CD4-positive, CD25-positive, alpha-beta regulatory T cell (primary cell): ENCODE measurements at regions not wholly inside any gene's neighbourhood (a gene's known extent, or its start where the extent isn't known, plus 50 kb on each side); places are given as distances from the start of the nearest gene placed in this dataset.

Source experiments
- ATAC-seq, 2 donors: fragments of 150-1000 bp; cut with Tn5 transposase; one replicate each; pipeline ENCODE4 v1.10.0; 2021; ENCODE audit warnings: low read depth in 2 of 2, moderate number of reproducible peaks in 2 of 2, moderate library complexity in 1 of 2
- DNase-seq, 3 donors: peaks; one replicate each; pipeline versions ENCODE4 v3.0.0 to v3.0.0-alpha.2; 2012 to 2022; ENCODE audit warnings: mixed read lengths in 1 of 3
- H3K27ac ChIP-seq: one replicate; pipeline ENCODE4 v1.7.0; 2013; ENCODE audit warnings: mild to moderate bottlenecking, low read length; ENCODE audit not compliant: insufficient read depth, poor library complexity, severe bottlenecking
- H3K27me3 ChIP-seq: one replicate; pipeline ENCODE4 v1.7.0; 2013; ENCODE audit warnings: low read length; ENCODE audit not compliant: control insufficient read depth, insufficient read depth
- H3K36me3 ChIP-seq: one replicate; pipeline ENCODE4 v1.7.0; 2013; ENCODE audit warnings: mild to moderate bottlenecking, low read length, moderate library complexity; ENCODE audit not compliant: control insufficient read depth, insufficient read depth
- H3K4me1 ChIP-seq: 2 replicates; pipeline ENCODE4 v1.7.0; 2013; ENCODE audit warnings: mild to moderate bottlenecking, low read length; ENCODE audit not compliant: insufficient read depth, control insufficient read depth, poor library complexity, severe bottlenecking
- H3K4me3 ChIP-seq: one replicate; pipeline ENCODE4 v1.7.0; 2013; ENCODE audit warnings: low read depth, mild to moderate bottlenecking, low read length, moderate library complexity
- H3K9me3 ChIP-seq, 2 experiments: 1 replicate in 1 of 2; 2 replicates in 1 of 2; pipeline ENCODE4 v1.7.0; 2013; ENCODE audit warnings: low read length in 2 of 2, mild to moderate bottlenecking in 1 of 2, moderate library complexity in 1 of 2; ENCODE audit not compliant: control insufficient read depth in 2 of 2
- H3K27ac Mint-ChIP-seq, 3 donors: one replicate each; pipeline ENCODE4 v1.8.0; 2020 to 2022; ENCODE audit warnings: mild to moderate bottlenecking in 3 of 3, mixed read lengths in 3 of 3, moderate library complexity in 2 of 3
- H3K27me3 Mint-ChIP-seq: one replicate; pipeline ENCODE4 v1.8.0; 2022; ENCODE audit warnings: mild to moderate bottlenecking, mixed read lengths
- H3K36me3 Mint-ChIP-seq: one replicate; pipeline ENCODE4 v1.8.0; 2020; ENCODE audit warnings: mixed read lengths
- H3K4me1 Mint-ChIP-seq, 4 donors: one replicate each; pipeline ENCODE4 v1.8.0; 2020 to 2022; ENCODE audit warnings: mixed read lengths in 4 of 4, mild to moderate bottlenecking in 1 of 4
- H3K4me3 Mint-ChIP-seq, 4 donors: one replicate each; pipeline ENCODE4 v1.8.0; 2020 to 2022; ENCODE audit warnings: mild to moderate bottlenecking in 4 of 4, mixed read lengths in 4 of 4, moderate library complexity in 3 of 4
- H3K9me3 Mint-ChIP-seq, 7 donors: one replicate each; pipeline ENCODE4 v1.8.0; 2020 to 2022; ENCODE audit warnings: mixed read lengths in 7 of 7, mild to moderate bottlenecking in 3 of 7, moderate library complexity in 2 of 7

- H3K27ac ChIP-seq = no peak overlapping the region
- H3K27me3 Mint-ChIP-seq = no peaks in the 10 kb centered on the region
- H3K9me3 Mint-ChIP-seq = peaks cover 0 to 3% (median 0%) of the 10 kb centered on the region in 7 donors
- no peak overlapping the region for H3K4me3 Mint-ChIP-seq
- no peaks in the 10 kb centered on the region for H3K4me1 ChIP-seq
- H3K27ac Mint-ChIP-seq = no peak overlapping the region
- ATAC-seq (no peak), DNase-seq (no peak)
- H3K27me3 ChIP-seq = no peaks in the 10 kb centered on the region
- no peaks in the 10 kb centered on the region for H3K36me3 Mint-ChIP-seq
- no peaks in the 10 kb centered on the region for H3K36me3 ChIP-seq
- H3K4me3 ChIP-seq = no peak overlapping the region
- peaks cover 0 to 5% of the 10 kb centered on the region in 2 experiments for H3K9me3 ChIP-seq
- H3K4me1 Mint-ChIP-seq = no peaks in the 10 kb centered on the region
Observed at GRCh38 chr13:34469196-34469986, 472.7 kb upstream of the NBEA start.

GRCh38 chr13:34474187-34474868 lies 467.7 kb upstream of the NBEA start:
- H3K4me1 ChIP-seq = no peaks in the 10 kb centered on the region
- H3K36me3 Mint-ChIP-seq = no peaks in the 10 kb centered on the region
- no peaks in the 10 kb centered on the region for H3K27me3 Mint-ChIP-seq
- H3K27ac ChIP-seq = no peak overlapping the region
- DNase-seq (no peak), ATAC-seq (no peak)
- H3K4me3 ChIP-seq = no peak overlapping the region
- H3K4me3 Mint-ChIP-seq = no peak overlapping the region
- H3K4me1 Mint-ChIP-seq = no peaks in the 10 kb centered on the region
- H3K27ac Mint-ChIP-seq = no peak overlapping the region
- H3K9me3 ChIP-seq = no peaks in the 10 kb centered on the region
- H3K9me3 Mint-ChIP-seq = peaks cover 0 to 7% (median 2%) of the 10 kb centered on the region in 7 donors
- no peaks in the 10 kb centered on the region for H3K36me3 ChIP-seq
- H3K27me3 ChIP-seq = no peaks in the 10 kb centered on the region

- DNase-seq (no peak), ATAC-seq (no peak)
- Histone ChIP-seq H3K27ac (no peak overlapping the region), H3K9me3 (no peaks in the 10 kb centered on the region), H3K4me1 (no peaks in the 10 kb centered on the region), H3K4me3 (no peak overlapping the region), H3K27me3 (no peaks in the 10 kb centered on the region), H3K36me3 (no peaks in the 10 kb centered on the region)
- no peak overlapping the region for H3K27ac Mint-ChIP-seq
- H3K27me3 Mint-ChIP-seq = no peaks in the 10 kb centered on the region
- H3K4me1 Mint-ChIP-seq = no peaks in the 10 kb centered on the region
- H3K36me3 Mint-ChIP-seq = no peaks in the 10 kb centered on the region
- no peak overlapping the region for H3K4me3 Mint-ChIP-seq
- H3K9me3 Mint-ChIP-seq = peaks cover 0 to 4% (median 2%) of the 10 kb centered on the region in 7 donors
Observed at GRCh38 chr13:34478376-34478775, 463.7 kb upstream of the NBEA start.

GRCh38 chr13:34502011-34502410 lies 440.1 kb upstream of the NBEA start:
- DNase-seq (no peak), ATAC-seq (no peak)
- H3K9me3 Mint-ChIP-seq = peaks cover 0 to 22% (median 7%) of the 10 kb centered on the region in 7 donors
- H3K4me1 ChIP-seq = no peaks in the 10 kb centered on the region
- H3K27ac Mint-ChIP-seq = no peak overlapping the region
- H3K27me3 Mint-ChIP-seq = peaks cover 4% of the 10 kb centered on the region
- H3K4me1 Mint-ChIP-seq = no peaks in the 10 kb centered on the region
- H3K36me3 Mint-ChIP-seq = no peaks in the 10 kb centered on the region
- no peak overlapping the region for H3K4me3 ChIP-seq
- H3K4me3 Mint-ChIP-seq = no peak overlapping the region
- no peaks in the 10 kb centered on the region for H3K36me3 ChIP-seq
- no peaks in the 10 kb centered on the region for H3K27me3 ChIP-seq
- no peak overlapping the region for H3K27ac ChIP-seq
- H3K9me3 ChIP-seq = no peaks in the 10 kb centered on the region

GRCh38 chr13:34502621-34503020 lies 439.4 kb upstream of the NBEA start:
- DNase-seq (no peak), ATAC-seq (no peak)
- H3K27ac Mint-ChIP-seq = no peak overlapping the region
- no peaks in the 10 kb centered on the region for H3K9me3 ChIP-seq
- no peaks in the 10 kb centered on the region for H3K4me1 Mint-ChIP-seq
- H3K27me3 ChIP-seq = no peaks in the 10 kb centered on the region
- no peaks in the 10 kb centered on the region for H3K36me3 Mint-ChIP-seq
- H3K4me1 ChIP-seq = no peaks in the 10 kb centered on the region
- H3K4me3 ChIP-seq = no peak overlapping the region
- H3K27me3 Mint-ChIP-seq = peaks cover 4% of the 10 kb centered on the region
- peaks cover 0 to 28% (median 7%) of the 10 kb centered on the region in 7 donors for H3K9me3 Mint-ChIP-seq
- no peak overlapping the region for H3K27ac ChIP-seq
- H3K36me3 ChIP-seq = no peaks in the 10 kb centered on the region
- H3K4me3 Mint-ChIP-seq = no peak overlapping the region

GRCh38 chr13:34506796-34507195 lies 435.3 kb upstream of the NBEA start:
- Histone ChIP-seq H3K36me3 (no peaks in the 10 kb centered on the region), H3K4me1 (no peaks in the 10 kb centered on the region), H3K27ac (no peak overlapping the region), H3K27me3 (no peaks in the 10 kb centered on the region), H3K9me3 (no peaks in the 10 kb centered on the region), H3K4me3 (no peak overlapping the region)
- Mint-ChIP-seq H3K4me3 (no peak overlapping the region), H3K36me3 (no peaks in the 10 kb centered on the region), H3K27ac (no peak overlapping the region), H3K27me3 (no peaks in the 10 kb centered on the region), H3K9me3 (peaks cover 2 to 31% (median 10%) of the 10 kb centered on the region in 7 donors), H3K4me1 (no peaks in the 10 kb centered on the region)
- DNase-seq = no peak
- no peak for ATAC-seq

GRCh38 chr13:34507630-34508029 lies 434.4 kb upstream of the NBEA start:
- DNase-seq = no peak
- H3K27me3 Mint-ChIP-seq = no peaks in the 10 kb centered on the region
- H3K4me3 ChIP-seq = no peak overlapping the region
- H3K4me1 Mint-ChIP-seq = no peaks in the 10 kb centered on the region
- H3K9me3 Mint-ChIP-seq = peaks cover 2 to 30% (median 10%) of the 10 kb centered on the region in 7 donors
- H3K4me3 Mint-ChIP-seq = peak overlapping the region in 1 of 4 donors; percentile 22
- no peak overlapping the region for H3K27ac Mint-ChIP-seq
- no peaks in the 10 kb centered on the region for H3K9me3 ChIP-seq
- no peaks in the 10 kb centered on the region for H3K36me3 Mint-ChIP-seq
- ATAC-seq = no peak
- no peaks in the 10 kb centered on the region for H3K36me3 ChIP-seq
- no peak overlapping the region for H3K27ac ChIP-seq
- no peaks in the 10 kb centered on the region for H3K27me3 ChIP-seq
- H3K4me1 ChIP-seq = no peaks in the 10 kb centered on the region

- Mint-ChIP-seq H3K27ac (no peak overlapping the region), H3K4me1 (no peaks in the 10 kb centered on the region), H3K4me3 (no peak overlapping the region), H3K27me3 (no peaks in the 10 kb centered on the region), H3K36me3 (no peaks in the 10 kb centered on the region), H3K9me3 (peaks cover 2 to 18% (median 8%) of the 10 kb centered on the region in 7 donors)
- no peaks in the 10 kb centered on the region for H3K9me3 ChIP-seq
- no peak overlapping the region for H3K4me3 ChIP-seq
- H3K4me1 ChIP-seq = no peaks in the 10 kb centered on the region
- ATAC-seq = no peak
- H3K27me3 ChIP-seq = no peaks in the 10 kb centered on the region
- H3K27ac ChIP-seq = no peak overlapping the region
- H3K36me3 ChIP-seq = no peaks in the 10 kb centered on the region
- DNase-seq = no peak
Observed at GRCh38 chr13:34512817-34513216, 429.3 kb upstream of the NBEA start.
